Trophoblast cell (in vitro differentiated cells and primary cell): ENCODE measurements at regions not wholly inside any gene's neighbourhood (a gene's known extent, or its start where the extent isn't known, plus 50 kb on each side); places are given as distances from the start of the nearest gene placed in this dataset.

Source experiments
- DNase-seq, 2 donors: peaks; one replicate each; pipeline ENCODE4 v3.0.0-alpha.2; 2016
- H2AFZ ChIP-seq: 2 replicates; pipeline ENCODE4 v1.6.1; 2013; ENCODE audit warnings: low read length, moderate library complexity, mild to moderate bottlenecking; ENCODE audit not compliant: insufficient read depth, poor library complexity
- H2AK5ac ChIP-seq: 2 replicates; pipeline ENCODE4 v1.6.1; 2013; ENCODE audit warnings: mild to moderate bottlenecking, low read length
- H2BK120ac ChIP-seq: 2 replicates; pipeline ENCODE4 v1.6.1; 2013; ENCODE audit warnings: low read length, mild to moderate bottlenecking, moderate library complexity; ENCODE audit not compliant: insufficient read depth, poor library complexity
- H2BK12ac ChIP-seq: 2 replicates; pipeline ENCODE4 v1.6.1; 2013; ENCODE audit warnings: mild to moderate bottlenecking, low read length, moderate library complexity
- H2BK5ac ChIP-seq: 2 replicates; pipeline ENCODE4 v1.6.1; 2013; ENCODE audit warnings: low read length, low read depth, moderate library complexity, mild to moderate bottlenecking; ENCODE audit not compliant: poor library complexity
- H3K14ac ChIP-seq: 2 replicates; pipeline ENCODE4 v1.6.1; 2013; ENCODE audit warnings: mild to moderate bottlenecking, low read length
- H3K18ac ChIP-seq: 2 replicates; pipeline ENCODE4 v1.6.1; 2013; ENCODE audit warnings: mild to moderate bottlenecking, low read length
- H3K23ac ChIP-seq: 2 replicates; pipeline ENCODE4 v1.6.1; 2013; ENCODE audit warnings: low read length
- H3K27ac ChIP-seq: 2 replicates; pipeline ENCODE4 v1.5.1; 2013; ENCODE audit warnings: low read depth, mild to moderate bottlenecking, inconsistent platforms, low read length, moderate library complexity
- H3K27me3 ChIP-seq: 2 replicates; pipeline ENCODE4 v1.6.1; 2013; ENCODE audit warnings: inconsistent platforms, mild to moderate bottlenecking, low read length, moderate library complexity; ENCODE audit not compliant: insufficient read depth
- H3K36me3 ChIP-seq, 2 experiments: 1 replicate in 1 of 2; 2 replicates in 1 of 2; pipeline ENCODE4 v1.6.1; 2013; ENCODE audit warnings: low read length in 2 of 2, mild to moderate bottlenecking in 2 of 2, moderate library complexity in 1 of 2; ENCODE audit not compliant: insufficient read depth in 2 of 2, control insufficient read depth in 1 of 2
- H3K4ac ChIP-seq: 2 replicates; pipeline ENCODE4 v1.6.1; 2013; ENCODE audit warnings: low read depth, mild to moderate bottlenecking, low read length, moderate library complexity
- H3K4me1 ChIP-seq, 2 experiments: 1 replicate in 1 of 2; 2 replicates in 1 of 2; pipeline ENCODE4 v1.6.1; 2013; ENCODE audit warnings: low read length in 2 of 2, mild to moderate bottlenecking in 2 of 2, moderate library complexity in 1 of 2; ENCODE audit not compliant: insufficient read depth in 2 of 2, control insufficient read depth in 1 of 2
- H3K4me2 ChIP-seq: 2 replicates; pipeline ENCODE4 v1.6.1; 2013; ENCODE audit warnings: inconsistent platforms, mild to moderate bottlenecking, low read length, moderate library complexity
- H3K4me3 ChIP-seq: 2 replicates; pipeline ENCODE4 v1.5.1; 2013; ENCODE audit warnings: mild to moderate bottlenecking, low read depth, low read length, inconsistent platforms
- H3K79me1 ChIP-seq: one replicate; pipeline ENCODE4 v1.6.1; 2013; ENCODE audit warnings: low read length
- H3K79me2 ChIP-seq: 2 replicates; pipeline ENCODE4 v1.6.1; 2013; ENCODE audit warnings: low read length, mild to moderate bottlenecking; ENCODE audit not compliant: control insufficient read depth, insufficient read depth, poor library complexity
- H3K9ac ChIP-seq: 2 replicates; pipeline ENCODE4 v1.6.1; 2013; ENCODE audit warnings: mild to moderate bottlenecking, low read length
- H3K9me3 ChIP-seq: 2 replicates; pipeline ENCODE4 v1.6.1; 2013; ENCODE audit warnings: low read depth, mild to moderate bottlenecking, control low read depth, inconsistent platforms, low read length; ENCODE audit not compliant: insufficient read depth
- H4K12ac ChIP-seq: 2 replicates; pipeline ENCODE4 v1.6.1; 2013; ENCODE audit warnings: low read depth, mild to moderate bottlenecking, low read length, moderate library complexity
- H4K8ac ChIP-seq: 2 replicates; pipeline ENCODE4 v1.6.1; 2013; ENCODE audit warnings: low read depth, mild to moderate bottlenecking, low read length, moderate library complexity
- H4K91ac ChIP-seq: one replicate; pipeline ENCODE4 v1.6.1; 2013; ENCODE audit warnings: low read depth, mild to moderate bottlenecking, low read length, moderate library complexity
- WGBS: extraction: QIAGEN DNeasy Blood & Tissue Kit; methylation state at CpG from one replicate; pipeline ENCODE4 v1.1.7; 2013; ENCODE audit warnings: missing lambda C conversion rate; ENCODE audit not compliant: insufficient read length, insufficient coverage; ENCODE audit errors: extremely low coverage; 5-methylcytosine and 5-hydroxymethylcytosine counted together

GRCh38 chr6:113357041-113357440 is 500.1 kb upstream of the MARCKS start:
- H4K12ac ChIP-seq, result no peak overlapping the region
- no peak overlapping the region for H2BK5ac ChIP-seq
- H3K23ac ChIP-seq, result no peak overlapping the region
- H3K18ac ChIP-seq, result no peak overlapping the region
- H3K79me2 ChIP-seq, result peaks cover 3% of the 10 kb centered on the region
- H2BK120ac ChIP-seq, result no peak overlapping the region
- no peak overlapping the region for H3K4ac ChIP-seq
- no peak overlapping the region for H3K4me2 ChIP-seq
- H3K27ac ChIP-seq, result no peak overlapping the region
- H3K79me1 ChIP-seq, result peaks cover 14% of the 10 kb centered on the region
- peak overlapping the region; percentile 38 for H2BK12ac ChIP-seq
- no peaks in the 10 kb centered on the region for H3K27me3 ChIP-seq
- H3K4me1 ChIP-seq, result peaks cover 3 to 14% of the 10 kb centered on the region in 2 experiments
- H3K4me3 ChIP-seq, result no peak overlapping the region
- no peak overlapping the region for H4K8ac ChIP-seq
- WGBS, result no CpG with 5 or more reads among the region's 4 CpGs
- H3K9me3 ChIP-seq, result no peaks in the 10 kb centered on the region
- H2AK5ac ChIP-seq, result no peak overlapping the region
- no peak overlapping the region for H3K14ac ChIP-seq
- H2AFZ ChIP-seq, result no peak overlapping the region
- peak; percentile 38 to 76 for DNase-seq
- H3K36me3 ChIP-seq, result no peaks in the 10 kb centered on the region
- H4K91ac ChIP-seq, result no peak overlapping the region
- no peak overlapping the region for H3K9ac ChIP-seq

DNA sequence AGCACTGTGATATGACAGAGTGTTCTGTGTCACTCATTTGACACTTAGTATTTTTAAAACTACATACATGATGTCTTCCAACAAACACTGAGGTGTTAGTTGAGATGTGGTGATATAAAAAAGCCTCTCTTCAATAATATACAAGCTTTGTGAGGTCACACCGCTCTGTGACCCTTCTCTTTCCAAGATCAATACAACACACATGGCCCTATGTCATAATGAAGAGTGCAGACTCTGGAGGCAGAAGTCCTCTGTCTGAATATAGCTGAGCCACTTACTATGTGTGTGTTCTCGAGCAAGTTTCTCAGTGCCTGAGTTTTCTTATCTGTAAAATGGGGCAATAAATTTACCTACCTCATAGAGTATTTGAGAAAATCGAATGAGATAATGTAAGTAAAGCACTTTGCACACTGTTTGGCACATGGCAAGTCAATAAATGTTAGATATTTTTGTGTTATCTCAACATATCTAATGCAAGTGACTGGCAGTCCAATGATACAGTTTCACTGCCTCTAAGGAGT is 499.0 kb upstream of the MARCKS start:
- H4K12ac ChIP-seq, result no peak overlapping the region
- H4K8ac ChIP-seq, result no peak overlapping the region
- no peak overlapping the region for H2BK12ac ChIP-seq
- H3K27me3 ChIP-seq, result no peaks in the 10 kb centered on the region
- H4K91ac ChIP-seq, result no peak overlapping the region
- H3K79me1 ChIP-seq, result peaks cover 15% of the 10 kb centered on the region
- no peak for DNase-seq
- H3K4me1 ChIP-seq, result peaks cover 8 to 13% of the 10 kb centered on the region in 2 experiments
- no peak overlapping the region for H2AK5ac ChIP-seq
- peaks cover 3% of the 10 kb centered on the region for H3K79me2 ChIP-seq
- no peak overlapping the region for H3K4me3 ChIP-seq
- H2AFZ ChIP-seq, result no peak overlapping the region
- no peak overlapping the region for H3K18ac ChIP-seq
- no peak overlapping the region for H3K23ac ChIP-seq
- H3K4me2 ChIP-seq, result no peak overlapping the region
- no peaks in the 10 kb centered on the region for H3K36me3 ChIP-seq
- H2BK120ac ChIP-seq, result no peak overlapping the region
- no peak overlapping the region for H3K9ac ChIP-seq
- H2BK5ac ChIP-seq, result no peak overlapping the region
- H3K9me3 ChIP-seq, result no peaks in the 10 kb centered on the region
- no CpG with 5 or more reads among the region's 3 CpGs for WGBS
- H3K4ac ChIP-seq, result no peak overlapping the region
- H3K14ac ChIP-seq, result no peak overlapping the region
- H3K27ac ChIP-seq, result no peak overlapping the region

DNA sequence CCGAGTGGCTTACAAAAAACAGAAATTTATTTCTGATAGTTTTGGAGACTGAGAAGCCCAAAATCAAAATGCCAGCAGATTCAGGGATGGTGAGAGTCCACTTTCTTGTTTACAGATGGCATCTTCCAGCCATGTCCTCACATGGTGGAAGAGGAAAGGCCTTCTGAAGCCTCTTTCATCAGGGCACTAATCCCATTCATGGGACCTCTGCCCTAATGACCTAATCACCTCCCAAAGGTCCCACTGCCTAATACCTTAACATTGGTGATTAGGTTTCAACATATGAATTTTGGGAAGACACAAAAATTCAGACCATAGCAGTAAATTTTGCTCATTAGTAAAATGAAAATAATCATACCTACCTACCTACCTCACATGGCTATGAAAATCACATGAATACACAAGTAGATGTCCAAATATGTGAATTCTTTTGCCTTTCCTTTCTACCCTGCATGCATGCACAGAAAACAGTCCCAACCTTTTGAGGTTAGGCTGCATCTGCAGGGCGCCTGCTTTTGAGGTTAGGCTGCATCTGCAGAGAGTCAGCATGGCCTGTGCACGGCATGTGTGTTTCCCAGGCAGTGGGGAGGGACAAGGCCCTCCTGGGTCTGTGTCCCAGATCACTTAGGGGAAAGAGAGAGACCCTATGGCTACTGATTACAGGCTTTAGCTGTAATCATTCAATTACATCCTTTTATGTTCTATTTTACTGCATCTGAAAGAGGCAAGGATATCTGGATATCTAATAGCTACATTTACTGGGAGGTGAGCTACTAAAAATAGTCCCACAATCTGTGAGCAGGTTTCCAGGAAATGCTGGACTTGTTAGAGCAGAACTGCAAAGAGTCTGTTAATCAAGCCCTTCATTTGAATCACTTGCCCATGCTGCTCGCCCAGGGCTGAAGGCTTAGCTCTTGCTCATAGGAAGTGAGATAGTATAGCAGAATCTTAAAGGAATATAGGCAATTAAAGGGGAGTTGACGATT is 497.7 kb upstream of the MARCKS start:
- Histone ChIP-seq H2BK5ac (no peak overlapping the region), H3K4me3 (no peak overlapping the region), H4K91ac (no peak overlapping the region), H3K36me3 (no peaks in the 10 kb centered on the region), H3K27me3 (no peaks in the 10 kb centered on the region), H2BK120ac (no peak overlapping the region), H2AFZ (no peak overlapping the region), H2AK5ac (no peak overlapping the region), H4K12ac (no peak overlapping the region), H3K27ac (no peak overlapping the region), H4K8ac (no peak overlapping the region), H3K23ac (no peak overlapping the region), H3K4me2 (no peak overlapping the region), H3K9me3 (no peaks in the 10 kb centered on the region), H3K79me1 (peaks cover 11% of the 10 kb centered on the region), H3K4ac (no peak overlapping the region), H3K4me1 (peaks cover 5 to 11% of the 10 kb centered on the region in 2 experiments), H3K9ac (no peak overlapping the region), H3K14ac (no peak overlapping the region), H2BK12ac (no peak overlapping the region), H3K18ac (no peak overlapping the region), H3K79me2 (no peaks in the 10 kb centered on the region)
- WGBS, result no CpG with 5 or more reads among the region's 5 CpGs
- DNase-seq, result no peak

- peak overlapping the region; percentile 84 for H2BK12ac ChIP-seq
- H4K8ac ChIP-seq, result peak overlapping the region; percentile 26
- H3K4me3 ChIP-seq, result no peak overlapping the region
- peak overlapping the region; percentile 80 for H2BK120ac ChIP-seq
- peak overlapping the region; percentile 67 for H3K14ac ChIP-seq
- no peaks in the 10 kb centered on the region for H3K27me3 ChIP-seq
- no CpG with 5 or more reads among the region's 8 CpGs for WGBS
- no peak overlapping the region for H3K23ac ChIP-seq
- H3K4me2 ChIP-seq, result no peak overlapping the region
- no peak overlapping the region for H3K9ac ChIP-seq
- no peak overlapping the region for H2AFZ ChIP-seq
- H2AK5ac ChIP-seq, result no peak overlapping the region
- no peaks in the 10 kb centered on the region for H3K9me3 ChIP-seq
- no peak overlapping the region for H3K18ac ChIP-seq
- peaks cover 16% of the 10 kb centered on the region for H3K79me1 ChIP-seq
- peak overlapping the region; percentile 89 for H4K91ac ChIP-seq
- no peak overlapping the region for H3K27ac ChIP-seq
- no peak for DNase-seq
- no peaks in the 10 kb centered on the region for H3K79me2 ChIP-seq
- no peak overlapping the region for H3K4ac ChIP-seq
- peaks cover 12 to 17% of the 10 kb centered on the region in 2 experiments for H3K4me1 ChIP-seq
- H4K12ac ChIP-seq, result no peak overlapping the region
- H3K36me3 ChIP-seq, result no peaks in the 10 kb centered on the region
- H2BK5ac ChIP-seq, result peak overlapping the region; percentile 88
Measured at GRCh38 chr6:113361014-113361645, 496.0 kb upstream of the MARCKS start.
